HG03060 (cell line): ENCODE measurements at regions not wholly inside any gene's neighbourhood (a gene's known extent, or its start where the extent isn't known, plus 50 kb on each side); places are given as distances from the start of the nearest gene placed in this dataset.

Source experiments
- ATAC-seq: cut with Tn5 transposase; IDR thresholded peaks from one replicate; pipeline ENCODE4 v1.9.1; 2021; ENCODE audit warnings: low read depth, moderate number of reproducible peaks; ENCODE audit not compliant: unreplicated experiment

DNA sequence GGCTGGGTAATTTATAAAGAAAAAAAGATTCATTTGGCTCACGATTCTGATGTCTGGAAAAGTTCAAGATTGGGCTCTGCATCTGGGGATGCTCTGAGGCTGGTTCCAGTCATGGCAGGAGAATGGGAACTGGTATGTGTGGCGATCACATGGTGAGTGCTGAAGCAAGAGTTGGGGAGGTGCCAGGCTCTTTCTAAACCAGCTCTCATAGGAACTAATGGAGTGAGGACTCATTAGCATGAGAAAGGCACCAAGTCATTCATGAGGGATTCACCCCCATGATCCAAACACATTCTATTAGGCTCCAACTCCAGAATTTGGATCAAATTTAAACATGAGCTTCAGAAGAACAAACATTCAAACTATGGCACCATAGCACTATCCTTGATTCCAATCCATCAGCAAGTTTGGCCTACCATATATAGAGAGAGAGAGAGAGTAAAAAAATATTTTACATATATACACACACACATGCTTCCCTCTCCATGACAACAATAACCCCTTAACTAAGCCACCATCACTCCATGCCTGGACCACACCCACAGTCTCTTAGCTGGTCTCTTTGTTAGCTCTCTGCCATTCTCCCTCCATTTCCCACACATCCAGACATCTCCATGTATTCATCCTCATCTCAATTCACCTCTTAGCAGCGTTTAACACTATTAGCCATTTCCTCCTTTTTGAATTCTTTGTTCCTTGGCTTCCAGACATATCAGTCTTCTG lies 57.9 kb downstream of the NPY start:
- ATAC-seq = no peak

DNA sequence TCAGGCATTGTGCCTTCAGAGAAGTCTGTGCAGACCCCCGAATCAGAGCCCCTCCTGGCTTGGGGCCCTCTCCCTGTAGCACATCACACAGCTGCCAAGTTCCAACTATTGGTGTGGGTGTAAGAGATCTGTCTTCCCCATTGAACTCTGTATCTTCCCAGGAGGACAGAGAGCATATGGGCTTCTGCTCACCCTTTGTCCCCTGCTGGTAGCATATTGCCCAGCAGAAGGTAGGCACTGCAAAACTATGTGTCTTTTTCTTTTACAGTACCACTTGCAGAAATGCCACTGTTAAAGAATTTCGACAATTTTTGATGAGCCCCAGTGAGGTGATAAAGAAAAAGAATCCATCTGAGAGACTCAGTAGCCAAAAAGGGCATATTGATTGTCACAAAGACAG lies 59.6 kb downstream of the NPY start:
- no peak for ATAC-seq

DNA sequence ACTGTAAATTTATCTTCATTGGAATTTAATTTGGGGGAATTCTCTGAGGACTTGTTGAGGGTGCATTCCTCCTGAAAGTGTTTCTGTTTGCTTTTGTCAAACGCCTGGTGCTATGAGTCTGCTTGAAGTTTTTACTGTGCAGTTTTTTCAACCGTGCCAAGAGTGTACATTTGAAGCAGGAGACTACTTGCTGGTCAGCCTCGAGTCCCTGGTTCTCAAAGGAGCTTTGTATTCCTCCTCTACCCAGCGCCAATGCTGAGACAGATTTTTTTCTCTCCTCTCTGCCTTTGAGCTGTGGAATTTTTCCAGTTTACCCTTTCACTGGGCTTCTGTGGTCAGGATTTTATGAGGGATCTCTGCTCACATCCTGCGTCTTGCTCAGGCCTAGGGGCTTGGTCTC lies 62.1 kb downstream of the NPY start:
- ATAC-seq = no peak

DNA sequence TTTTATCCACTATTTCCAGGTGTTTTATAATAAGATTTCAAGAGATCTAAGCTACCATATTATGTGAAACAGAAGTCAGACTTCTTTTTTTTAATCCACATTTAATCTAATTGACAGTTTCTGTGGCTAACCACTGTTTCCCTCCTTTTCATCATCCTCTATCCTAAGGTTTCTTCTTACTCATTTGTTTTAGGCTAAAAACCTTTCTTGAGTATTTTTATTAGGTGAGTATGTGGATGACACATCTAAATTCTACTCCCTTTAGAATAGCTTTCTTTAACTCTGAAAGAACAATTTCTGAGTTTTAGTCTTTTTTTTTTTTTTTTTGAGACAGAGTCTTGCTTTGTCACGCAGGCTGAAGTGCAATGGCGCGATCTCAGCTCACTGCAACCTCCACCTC lies 62.7 kb downstream of the NPY start:
- no peak for ATAC-seq

DNA sequence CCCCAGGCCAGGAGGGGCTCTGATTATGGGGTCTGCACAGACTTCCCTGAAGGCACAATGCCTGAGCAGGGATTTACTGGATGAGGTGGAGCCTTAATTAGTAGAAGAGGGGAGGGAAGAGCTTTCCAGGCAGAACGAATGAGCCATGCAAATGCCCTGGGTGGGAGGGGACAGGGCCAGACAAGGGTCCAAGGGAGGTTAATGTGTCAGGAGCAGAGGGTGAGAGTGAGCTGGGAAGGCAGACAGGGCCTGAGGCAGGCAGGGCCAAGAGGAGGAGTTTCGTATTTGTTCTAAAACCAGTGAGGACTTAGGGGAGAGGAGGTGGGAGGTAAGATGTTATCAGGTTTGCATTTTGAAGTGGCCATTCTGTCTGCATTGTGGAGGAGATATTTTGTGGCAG lies 65.3 kb downstream of the NPY start:
- no peak for ATAC-seq

DNA sequence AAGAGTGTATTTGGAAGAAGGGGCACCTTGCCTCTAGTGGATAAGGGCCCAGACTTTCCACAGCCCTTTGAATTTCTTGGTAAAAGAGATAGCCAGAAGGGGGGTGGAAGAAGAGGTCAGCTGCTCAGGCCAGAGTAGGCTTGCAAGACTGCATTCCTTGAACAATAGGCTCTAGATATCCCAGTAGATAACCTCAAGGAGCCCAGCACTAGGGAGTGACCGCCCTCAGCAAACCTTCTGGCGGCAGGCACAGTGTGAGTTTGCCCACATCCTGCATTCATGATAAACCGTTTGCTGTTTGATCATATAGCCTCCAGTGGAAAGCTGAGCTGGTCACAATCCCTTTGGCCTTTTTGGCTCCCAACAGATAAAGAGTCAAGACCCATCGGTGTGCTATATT lies 70.5 kb downstream of the NPY start:
- no peak for ATAC-seq

DNA sequence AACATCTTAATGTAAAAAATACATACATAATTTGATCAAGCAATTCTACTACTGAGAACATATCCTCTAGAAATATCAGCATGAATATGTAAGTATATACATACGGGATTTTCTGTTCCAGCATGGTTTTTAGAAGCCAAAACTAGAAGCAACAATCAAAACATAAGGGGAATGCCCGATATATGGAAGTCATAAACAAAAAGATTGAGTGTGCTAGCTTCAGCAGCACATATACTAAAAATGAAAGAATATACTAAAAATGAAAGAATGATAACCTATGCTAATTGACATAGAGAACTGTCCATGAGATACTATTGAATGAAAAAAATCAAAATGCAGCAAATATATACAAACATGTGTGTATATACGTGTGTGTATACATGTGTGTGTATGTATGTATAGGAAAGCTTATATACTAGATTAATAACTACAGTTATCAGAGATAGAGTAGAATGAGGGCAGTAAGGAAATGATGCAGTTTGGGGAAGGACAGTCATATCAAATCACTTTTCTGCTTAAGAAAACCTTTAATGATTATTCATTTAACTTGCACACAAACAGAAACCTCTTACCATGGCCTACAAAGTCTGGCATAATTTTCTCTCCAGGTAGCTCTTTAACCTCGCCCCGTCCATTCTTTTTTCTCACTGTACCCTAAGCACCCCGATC lies 72.9 kb downstream of the NPY start:
- ATAC-seq = no peak

DNA sequence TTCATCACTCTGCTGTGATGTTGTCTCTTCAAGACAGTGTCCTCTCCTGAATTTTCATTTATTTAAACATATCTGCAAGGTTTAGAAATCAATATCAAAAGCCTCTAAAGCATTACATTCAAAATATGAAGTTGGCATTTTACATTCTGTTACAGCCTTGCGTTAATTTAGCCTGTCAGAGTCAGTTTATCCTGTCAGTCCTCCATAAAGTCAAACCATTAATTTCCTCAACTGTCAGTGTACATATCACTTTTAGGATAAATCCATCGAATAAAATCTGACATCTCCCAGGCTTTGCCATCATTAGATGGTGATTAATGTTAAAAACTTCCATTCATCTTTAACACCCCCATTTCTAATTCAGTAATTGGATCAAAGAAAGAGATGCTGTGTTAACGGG lies 77.0 kb downstream of the NPY start:
- ATAC-seq = no peak

DNA sequence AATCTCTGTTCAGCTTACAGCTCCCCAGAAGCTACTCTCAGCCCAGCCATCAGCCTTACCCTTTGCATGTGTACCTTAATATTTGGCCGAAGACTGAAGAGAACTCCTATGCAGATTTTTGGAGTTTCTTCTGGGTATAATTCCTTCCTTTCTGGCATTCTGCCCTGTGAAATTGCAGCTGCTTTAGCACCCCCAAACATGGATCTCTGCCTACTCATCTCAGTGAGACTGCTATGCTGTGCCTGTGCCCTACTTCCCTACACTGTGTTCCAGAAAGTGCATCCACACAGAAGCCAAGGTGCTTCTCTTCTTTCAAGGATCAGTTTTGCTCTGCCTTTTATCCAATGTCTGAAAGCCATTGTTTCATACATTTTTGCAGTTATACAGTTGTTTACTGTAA lies 81.6 kb downstream of the NPY start:
- no peak for ATAC-seq

DNA sequence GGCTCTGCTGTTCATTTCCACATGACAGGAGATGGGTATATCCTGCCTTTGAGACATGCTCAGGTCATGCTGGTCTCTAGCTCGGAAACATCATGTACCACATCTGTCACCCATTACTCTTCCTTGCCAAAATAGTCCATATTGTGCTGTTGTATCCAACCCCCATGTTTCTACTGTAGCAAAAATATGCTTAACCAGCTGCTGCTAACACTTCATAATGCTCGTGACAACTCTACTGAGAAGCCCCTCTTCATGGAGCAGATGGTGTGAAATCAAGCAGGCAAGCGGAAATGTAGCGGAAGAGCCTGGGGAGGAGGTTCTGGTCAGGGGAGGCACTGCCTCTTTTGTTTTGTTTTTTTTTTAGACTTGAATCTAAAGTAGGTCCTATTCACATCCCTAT lies 82.9 kb downstream of the NPY start:
- ATAC-seq = no peak

DNA sequence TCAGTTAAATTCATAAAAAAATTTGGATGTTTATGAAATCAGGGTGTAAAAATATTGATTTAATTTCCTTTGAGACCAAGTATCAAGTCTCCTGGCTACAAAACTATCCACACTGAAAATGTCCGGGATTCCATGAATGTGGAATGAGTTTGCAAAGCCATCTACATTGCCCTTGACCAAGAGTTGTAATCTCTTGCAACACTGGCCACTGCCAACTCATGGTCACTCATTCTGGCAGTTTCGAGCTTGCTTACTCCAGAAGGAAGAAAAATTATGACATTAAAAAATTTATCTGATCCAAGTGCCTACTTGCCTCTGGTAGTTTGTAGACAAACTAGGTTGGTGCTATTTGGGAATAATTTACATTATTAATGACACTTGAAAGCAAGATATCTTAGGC lies 84.2 kb downstream of the NPY start:
- ATAC-seq = no peak

DNA sequence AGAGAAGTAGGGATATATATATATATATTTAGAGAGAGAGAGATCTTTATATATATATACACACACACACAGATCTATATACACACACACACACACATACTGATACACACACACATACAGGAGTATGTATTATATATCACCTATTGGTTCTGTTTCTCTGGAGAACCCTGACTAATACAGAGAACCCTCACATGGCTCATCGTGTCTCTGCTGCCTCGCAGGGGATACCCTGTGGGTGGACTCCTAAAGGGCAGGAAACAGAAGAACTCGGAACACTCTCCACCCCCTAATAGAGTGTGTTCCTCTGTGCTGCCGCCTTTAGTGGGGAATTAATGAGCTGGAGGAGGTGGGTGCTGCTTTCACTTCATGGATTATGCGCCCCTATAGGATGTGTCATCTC lies 86.6 kb downstream of the NPY start:
- ATAC-seq = no peak

DNA sequence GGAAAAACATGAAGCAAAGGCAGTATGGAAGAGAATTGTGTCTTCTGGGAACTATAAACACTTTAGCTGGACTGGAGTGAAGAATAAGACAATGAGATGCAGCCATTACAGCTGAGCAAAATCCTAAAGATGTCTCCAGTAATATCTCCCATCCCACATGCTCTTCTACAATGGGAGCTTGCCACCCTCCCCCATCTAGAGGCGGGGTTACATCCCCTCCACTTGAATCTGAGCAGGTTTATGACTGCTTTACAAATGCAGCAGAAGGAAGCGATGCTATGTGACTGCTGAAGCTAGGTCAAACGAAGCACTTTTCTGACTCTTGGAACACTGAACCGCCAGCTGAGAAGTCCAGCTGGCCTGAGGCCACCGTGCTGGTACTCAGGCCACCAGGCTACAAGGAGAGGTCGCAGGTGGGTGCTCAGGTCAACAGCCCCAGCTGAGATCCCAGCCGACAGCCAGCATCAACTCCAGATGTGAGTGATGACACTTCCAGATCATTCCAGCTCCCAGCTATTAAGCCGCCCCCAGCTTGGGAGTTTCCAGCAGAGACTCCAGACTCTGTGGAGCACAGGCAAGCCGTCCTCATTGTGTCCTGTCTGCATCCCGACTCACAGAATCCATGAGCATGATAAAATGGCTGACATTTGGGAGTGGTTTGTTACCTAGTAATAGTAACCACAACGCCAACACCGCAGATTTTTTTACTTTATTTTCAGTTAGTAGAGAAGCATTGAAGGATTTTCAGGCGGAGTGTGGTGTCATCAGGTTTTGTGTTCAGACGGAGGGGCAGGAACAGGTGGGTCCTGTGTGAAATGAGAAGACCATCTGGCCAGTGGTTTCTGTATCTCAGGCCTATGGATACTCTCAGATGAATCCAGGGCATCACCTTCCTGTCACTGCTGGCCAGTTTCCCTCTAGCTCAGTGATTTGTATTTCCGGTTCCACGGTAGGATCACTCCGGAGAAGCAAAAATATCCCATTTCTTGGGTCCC lies 89.3 kb downstream of the NPY start:
- no peak for ATAC-seq

DNA sequence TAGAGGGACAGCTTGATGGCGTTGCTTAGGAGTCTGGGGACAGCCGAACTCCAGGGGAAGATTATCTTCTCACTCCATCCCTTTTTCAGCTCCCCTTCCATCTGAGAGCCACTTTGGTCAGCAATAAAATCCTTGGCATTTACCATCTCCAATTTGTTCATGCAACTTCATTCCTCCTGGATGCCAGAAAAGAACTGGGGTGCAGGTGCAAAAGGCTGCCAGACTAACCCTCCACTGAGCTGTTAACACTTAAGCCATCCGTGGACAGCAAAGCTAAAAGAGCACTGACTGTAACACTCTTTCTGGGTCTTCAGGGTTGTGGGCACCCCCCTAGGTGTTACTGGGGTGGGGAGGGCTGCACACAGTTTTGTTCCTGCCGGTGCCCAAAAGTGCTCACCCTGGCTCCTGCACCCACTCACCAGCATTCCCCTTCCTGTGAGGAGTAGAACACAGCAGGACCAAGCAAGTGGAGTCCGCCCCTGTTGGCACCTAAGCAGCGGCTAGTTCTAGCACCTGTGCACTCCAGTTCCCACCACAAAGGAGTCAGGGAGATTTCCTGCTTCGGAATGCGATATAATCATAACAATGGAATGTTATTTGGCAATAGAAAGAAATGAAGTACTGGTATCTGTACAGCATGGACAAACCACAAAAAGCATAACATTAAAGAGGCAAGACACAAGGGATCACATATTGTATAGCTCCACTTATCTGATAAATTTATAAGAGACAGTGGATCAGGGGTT lies 95.1 kb downstream of the NPY start:
- no peak for ATAC-seq

DNA sequence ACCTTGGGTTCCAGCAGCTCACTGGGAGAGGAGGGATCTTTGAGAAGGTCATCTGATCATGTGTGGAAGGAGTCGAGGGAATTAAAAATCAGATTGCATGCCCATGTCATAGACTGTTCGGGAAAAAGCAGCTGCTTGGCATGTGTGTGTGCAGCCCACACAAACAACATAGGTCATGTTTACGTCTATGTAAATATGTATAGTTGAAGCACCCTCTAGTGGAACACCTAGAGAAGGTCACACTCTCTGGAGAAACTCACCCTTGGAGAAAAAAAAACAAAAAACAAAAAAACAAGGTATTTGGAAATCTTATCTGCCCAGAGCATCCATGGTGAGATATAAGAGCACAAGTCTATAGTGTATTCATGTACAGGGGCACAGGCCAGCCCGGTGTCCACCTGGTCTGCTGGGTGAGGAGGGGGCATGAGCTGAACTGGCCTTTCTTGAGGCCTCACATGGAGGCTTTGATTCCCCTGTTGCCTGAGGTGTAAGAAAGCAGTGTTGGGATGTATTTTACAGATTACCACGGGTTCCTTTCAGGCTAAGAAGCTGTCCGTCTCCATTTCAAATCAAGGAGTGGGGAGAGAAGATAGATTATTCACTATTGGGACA lies 98.0 kb downstream of the NPY start:
- no peak for ATAC-seq

DNA sequence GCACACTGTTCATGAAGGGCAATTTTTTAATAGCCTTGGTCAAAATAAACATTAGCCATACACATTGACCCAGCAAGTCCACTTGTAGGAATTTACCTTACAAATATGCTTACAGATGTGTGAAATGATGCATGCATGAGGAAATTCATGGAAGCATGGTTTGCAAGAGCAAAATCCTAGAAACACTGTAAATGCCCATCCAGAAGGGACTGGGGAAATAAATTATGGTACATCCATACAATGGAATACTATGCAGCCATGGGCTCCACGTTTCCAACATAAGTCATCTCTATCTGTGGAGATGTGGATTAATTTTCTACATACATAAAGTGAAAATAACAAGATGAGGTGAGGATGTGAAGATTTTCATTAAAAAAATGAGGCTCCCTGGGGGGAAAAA lies 99.1 kb downstream of the NPY start:
- no peak for ATAC-seq

DNA sequence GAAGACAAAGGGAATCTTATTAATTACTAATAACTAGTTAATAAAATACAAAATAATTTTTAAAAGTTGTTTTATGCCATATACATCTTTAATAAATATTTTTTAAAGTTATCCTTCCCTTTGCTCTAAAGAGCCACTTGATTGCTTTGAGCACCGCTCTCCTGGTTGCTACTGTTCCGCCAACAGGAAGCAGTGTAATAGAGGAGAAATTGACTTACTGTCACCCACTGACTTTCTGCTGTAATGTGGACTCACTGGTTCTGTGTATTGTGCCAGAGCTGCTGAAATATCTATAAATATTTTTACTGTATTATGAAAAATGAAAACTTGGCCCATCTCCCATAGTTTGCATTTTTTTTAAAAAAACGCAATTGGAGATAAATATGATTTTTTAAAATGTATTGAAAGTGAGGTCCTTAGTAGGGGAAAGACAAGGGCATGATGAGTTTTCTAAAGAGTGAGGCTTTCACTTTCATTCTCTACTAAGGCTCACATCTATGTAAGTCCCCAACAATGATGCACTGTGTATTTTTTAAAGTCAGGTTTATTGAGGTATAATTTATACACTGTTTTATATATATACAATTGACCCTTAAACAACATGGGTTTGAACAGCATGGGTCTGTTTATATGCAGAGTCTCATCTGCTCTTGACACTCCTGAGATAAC lies 100.5 kb downstream of the NPY start:
- no peak for ATAC-seq

DNA sequence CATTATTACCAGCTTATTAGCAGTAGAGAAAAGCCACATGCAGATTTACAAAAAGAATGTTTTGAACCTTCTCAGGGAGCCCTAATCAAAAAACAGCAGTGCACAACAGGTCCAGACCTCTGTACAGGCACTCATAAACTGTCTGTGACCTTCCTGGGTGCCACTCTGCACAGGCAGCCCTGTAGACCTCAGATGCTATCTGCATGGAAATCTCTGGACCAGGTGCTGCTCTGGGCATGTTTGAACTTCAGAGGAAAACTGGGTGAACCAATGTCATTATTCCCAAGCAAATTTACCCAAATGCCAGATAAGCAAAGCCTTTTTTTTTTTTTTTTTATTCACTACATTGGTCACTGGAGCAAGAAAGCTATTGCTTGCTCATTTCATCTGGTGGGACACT lies 104.2 kb downstream of the NPY start:
- no peak for ATAC-seq

DNA sequence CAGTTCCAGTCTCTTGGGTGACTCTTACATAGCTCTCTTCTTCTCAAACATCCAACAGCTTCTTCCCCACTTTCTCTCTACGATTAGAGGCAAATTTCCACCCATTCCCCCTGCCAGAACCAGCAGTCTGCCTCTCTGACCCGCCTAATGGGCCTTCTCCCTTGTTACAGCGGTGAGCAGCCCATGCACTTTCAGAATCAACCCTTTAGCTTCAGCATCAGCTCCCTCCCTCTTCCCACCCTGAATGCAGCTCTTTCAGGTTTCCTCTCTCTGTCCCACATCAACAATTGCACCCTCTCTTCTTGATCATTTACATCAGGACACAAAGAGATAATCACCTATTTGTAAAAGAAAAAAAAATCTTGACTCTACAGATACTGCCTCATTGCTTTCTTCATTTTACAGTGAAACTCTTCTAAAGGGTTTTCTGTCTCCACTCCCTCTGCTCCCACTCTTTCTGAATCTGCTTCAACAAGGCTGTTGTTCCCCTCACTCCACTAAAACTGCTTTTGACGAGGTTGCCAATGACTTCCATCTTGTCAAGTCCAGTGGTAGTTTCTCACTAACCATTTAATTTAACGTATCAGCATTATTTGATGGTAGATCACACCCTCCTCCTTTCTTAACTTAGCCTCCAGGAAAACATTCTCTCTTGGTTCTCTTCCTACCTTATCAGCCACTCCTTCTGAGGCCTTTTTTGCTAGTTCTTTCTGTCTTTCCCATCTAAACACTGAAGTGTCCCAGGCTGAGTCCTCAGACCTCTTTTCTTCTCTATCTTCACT lies 106.6 kb downstream of the NPY start:
- ATAC-seq = no peak
